HEK293T (cell line): ENCODE measurements at regions not wholly inside any gene's neighbourhood (a gene's known extent, or its start where the extent isn't known, plus 50 kb on each side); places are given as distances from the start of the nearest gene placed in this dataset.

Experiments
- CTCF ChIA-PET: fragments of 350-600 bp; formaldehyde crosslinking; extraction: SDS; loops from one replicate; lab custom pipeline; 2021; ENCODE audit warnings: antibody characterized with exemption, inconsistent platforms; lab: Yijun Ruan, JAX
- POLR2A ChIA-PET: fragments of 350-600 bp; formaldehyde crosslinking; extraction: SDS; loops from one replicate; lab custom pipeline; 2020; ENCODE audit warnings: antibody characterized with exemption, inconsistent platforms; lab: Yijun Ruan, JAX
- DNase-seq: peaks from one replicate; pipeline ENCODE4 v3.0.0; 2012; ENCODE audit warnings: mixed read lengths; ENCODE audit errors: extremely low spot score
- ARNT ChIP-seq: fragments of 450-650 bp; IDR thresholded peaks from 2 replicates; pipeline ENCODE4 v1.6.1; 2017; ENCODE audit warnings: mild to moderate bottlenecking
- BHLHE40 ChIP-seq: fragments of 450-650 bp; IDR thresholded peaks from 2 replicates; pipeline ENCODE4 v1.6.1; 2016; ENCODE audit warnings: mild to moderate bottlenecking, moderate library complexity, borderline replicate concordance
- CTBP1 ChIP-seq: fragments of 450-650 bp; IDR thresholded peaks from 2 replicates; pipeline ENCODE4 v1.6.1; 2016; ENCODE audit warnings: borderline replicate concordance
- ELF4 ChIP-seq: fragments of 450-650 bp; IDR thresholded peaks from 2 replicates; pipeline ENCODE4 v1.6.1; 2017; ENCODE audit warnings: antibody characterized with exemption
- FOXA1 ChIP-seq: fragments of 450-650 bp; IDR thresholded peaks from 2 replicates; pipeline ENCODE4 v1.6.1; 2016; ENCODE audit warnings: mild to moderate bottlenecking
- FOXK2 ChIP-seq: fragments of 450-650 bp; IDR thresholded peaks from 2 replicates; pipeline ENCODE4 v1.6.1; 2016; ENCODE audit warnings: mild to moderate bottlenecking
- FOXM1 ChIP-seq: fragments of 450-650 bp; IDR thresholded peaks from 2 replicates; pipeline ENCODE4 v1.6.1; 2017; ENCODE audit warnings: mild to moderate bottlenecking, borderline replicate concordance
- HDGF ChIP-seq: fragments of 450-650 bp; IDR thresholded peaks from 2 replicates; pipeline ENCODE4 v1.6.1; 2017; ENCODE audit warnings: antibody characterized with exemption, borderline replicate concordance
- L3MBTL2 ChIP-seq: fragments of 450-650 bp; conservative IDR thresholded peaks from 2 replicates; pipeline ENCODE4 v1.6.1; 2016; ENCODE audit warnings: mild to moderate bottlenecking
- LEF1 ChIP-seq: fragments of 450-650 bp; IDR thresholded peaks from 2 replicates; pipeline ENCODE4 v1.6.1; 2017; ENCODE audit warnings: mild to moderate bottlenecking, borderline replicate concordance
- NFRKB ChIP-seq: fragments of 450-650 bp; IDR thresholded peaks from 2 replicates; pipeline ENCODE4 v1.6.1; 2016; ENCODE audit warnings: mild to moderate bottlenecking, moderate library complexity
- SP1 ChIP-seq: fragments of 450-650 bp; IDR thresholded peaks from 2 replicates; pipeline ENCODE4 v1.6.1; 2017
- SUZ12 ChIP-seq: fragments of 450-650 bp; IDR thresholded peaks from 2 replicates; pipeline ENCODE4 v1.6.1; 2016; ENCODE audit warnings: mild to moderate bottlenecking
- TARDBP ChIP-seq: fragments of 450-650 bp; IDR thresholded peaks from 2 replicates; pipeline ENCODE4 v1.6.1; 2016
- ZNF384 ChIP-seq: fragments of 450-650 bp; IDR thresholded peaks from 2 replicates; pipeline ENCODE4 v1.6.1; 2016
- TF ChIP-seq, protein P1 (sequence below): fragments of 450-650 bp; IDR thresholded peaks from 2 replicates; pipeline ENCODE4 v1.6.1; 2016

- TF ChIP-seq SP1 (no peak), FOXM1 (no peak), SUZ12 (no peak), L3MBTL2 (no peak), FOXA1 (no peak), CTBP1 (no peak), BHLHE40 (no peak), ELF4 (no peak), FOXK2 (no peak), ARNT (no peak), NFRKB (no peak), LEF1 (no peak), TARDBP (no peak)
- DNase-seq = no peak
- POLR2A ChIA-PET = no interaction called here
- CTCF ChIA-PET = no interaction called here
Observed at GRCh38 chr17:16881239-16881924, 90.5 kb downstream of the TNFRSF13B start.

GRCh38 chr17:16880843-16881230, 91.1 kb downstream of the TNFRSF13B start:
- TF ChIP-seq SP1 (no peak), ARNT (no peak), CTBP1 (no peak), L3MBTL2 (no peak), FOXK2 (no peak), HDGF (no peak), LEF1 (no peak), SUZ12 (no peak), FOXM1 (no peak), NFRKB (no peak), BHLHE40 (no peak), TARDBP (no peak), FOXA1 (no peak), ELF4 (no peak), ZNF384 (no peak)
- TF ChIP-seq, protein P1, sequence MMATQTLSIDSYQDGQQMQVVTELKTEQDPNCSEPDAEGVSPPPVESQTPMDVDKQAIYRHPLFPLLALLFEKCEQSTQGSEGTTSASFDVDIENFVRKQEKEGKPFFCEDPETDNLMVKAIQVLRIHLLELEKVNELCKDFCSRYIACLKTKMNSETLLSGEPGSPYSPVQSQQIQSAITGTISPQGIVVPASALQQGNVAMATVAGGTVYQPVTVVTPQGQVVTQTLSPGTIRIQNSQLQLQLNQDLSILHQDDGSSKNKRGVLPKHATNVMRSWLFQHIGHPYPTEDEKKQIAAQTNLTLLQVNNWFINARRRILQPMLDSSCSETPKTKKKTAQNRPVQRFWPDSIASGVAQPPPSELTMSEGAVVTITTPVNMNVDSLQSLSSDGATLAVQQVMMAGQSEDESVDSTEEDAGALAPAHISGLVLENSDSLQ = no peak
- CTCF ChIA-PET = no interaction called here
- POLR2A ChIA-PET = no interaction called here
- no peak for DNase-seq

DNA sequence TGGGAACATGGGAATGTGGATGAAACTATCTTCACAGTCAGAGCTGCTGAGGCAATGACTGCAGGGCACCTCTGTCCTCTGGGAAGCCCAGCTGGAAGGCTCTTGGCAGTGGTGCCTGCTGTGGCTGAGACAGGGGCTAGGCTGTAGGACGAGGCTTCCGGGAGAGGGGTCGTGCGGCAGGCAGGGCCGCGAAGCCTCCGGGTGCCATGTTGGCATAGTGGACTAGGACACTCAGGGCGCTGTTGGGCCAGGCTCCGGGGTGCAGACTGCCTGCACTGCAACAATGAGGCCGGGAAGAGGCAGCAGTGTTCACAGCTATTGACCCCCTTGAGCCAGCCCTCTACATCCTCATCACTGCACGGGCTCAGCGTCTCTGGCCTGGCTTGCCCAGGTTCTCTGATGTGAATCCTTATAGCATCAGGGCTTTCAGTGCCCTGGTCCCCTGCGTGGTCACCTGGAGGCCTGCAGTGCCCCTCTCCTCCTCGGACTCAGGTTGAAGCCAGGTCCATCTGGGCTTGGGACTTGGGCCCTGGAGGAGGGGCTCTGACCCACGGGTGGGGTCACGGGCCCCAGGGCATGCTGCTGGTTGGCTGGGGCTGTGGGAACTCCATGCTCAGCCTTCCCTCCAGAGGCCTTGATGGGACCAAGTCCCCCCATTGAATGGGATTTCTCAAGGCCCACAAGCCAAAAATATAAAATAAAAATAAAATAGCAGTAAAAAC, 91.6 kb downstream of the TNFRSF13B start:
- DNase-seq = no peak
- no peak for TF ChIP-seq ELF4
- TF ChIP-seq BHLHE40 = no peak
- TF ChIP-seq FOXM1 = no peak
- no peak for TF ChIP-seq CTBP1
- TF ChIP-seq ARNT = no peak
- no peak for TF ChIP-seq FOXK2
- TF ChIP-seq TARDBP = no peak
- TF ChIP-seq SP1 = no peak
- no peak for TF ChIP-seq LEF1
- no peak for TF ChIP-seq FOXA1
- TF ChIP-seq HDGF = no peak
- TF ChIP-seq SUZ12 = no peak
- TF ChIP-seq, protein P1 = no peak
- no peak for TF ChIP-seq L3MBTL2
- ChIA-PET CTCF (no interaction called here), POLR2A (no interaction called here)

DNA sequence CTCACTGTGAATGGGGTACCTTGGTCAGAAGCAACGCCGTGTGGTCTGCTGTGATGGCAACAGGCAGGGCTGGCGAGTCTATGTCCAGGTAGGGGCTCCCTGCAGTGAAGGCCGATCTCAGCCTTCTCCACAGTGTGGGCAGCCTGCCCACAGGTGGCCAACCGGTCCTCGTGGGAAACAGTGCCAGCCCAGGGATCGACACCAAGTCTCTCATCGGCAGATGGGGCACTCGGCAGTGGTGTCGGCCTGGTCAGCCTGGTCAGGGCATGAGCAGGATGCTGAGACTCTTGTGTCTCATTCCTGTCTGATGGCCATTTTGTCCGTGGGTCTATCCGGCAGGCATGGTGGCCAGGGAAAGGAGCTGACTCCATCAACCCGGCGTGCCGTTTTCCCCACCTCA, 92.2 kb downstream of the TNFRSF13B start:
- no peak for DNase-seq
- ChIA-PET POLR2A (no interaction called here), CTCF (no interaction called here)
- no peak for TF ChIP-seq TARDBP
- no peak for TF ChIP-seq L3MBTL2
- no peak for TF ChIP-seq SP1
- TF ChIP-seq ARNT = no peak
- no peak for TF ChIP-seq SUZ12
- TF ChIP-seq, protein P1 = no peak
- no peak for TF ChIP-seq ELF4
- TF ChIP-seq HDGF = no peak
- no peak for TF ChIP-seq FOXM1
- no peak for TF ChIP-seq FOXA1
- TF ChIP-seq LEF1 = no peak
- TF ChIP-seq BHLHE40 = no peak
- TF ChIP-seq CTBP1 = no peak
- TF ChIP-seq ZNF384 = no peak
- TF ChIP-seq NFRKB = no peak
- TF ChIP-seq FOXK2 = no peak

GRCh38 chr17:16878606-16879005, 93.3 kb downstream of the TNFRSF13B start:
- ChIA-PET POLR2A (no interaction called here), CTCF (no interaction called here)
- DNase-seq = no peak
- no peak for TF ChIP-seq BHLHE40
- no peak for TF ChIP-seq FOXM1
- TF ChIP-seq SUZ12 = no peak
- TF ChIP-seq FOXK2 = no peak
- TF ChIP-seq NFRKB = no peak
- TF ChIP-seq LEF1 = no peak
- TF ChIP-seq CTBP1 = no peak
- no peak for TF ChIP-seq L3MBTL2
- TF ChIP-seq TARDBP = no peak
- TF ChIP-seq, protein P1 = no peak
- TF ChIP-seq SP1 = no peak
- TF ChIP-seq FOXA1 = no peak
- no peak for TF ChIP-seq ARNT
- no peak for TF ChIP-seq ELF4
- TF ChIP-seq HDGF = no peak
- no peak for TF ChIP-seq ZNF384
